Heart left ventricle (tissue), 13 donors: ENCODE measurements at regions not wholly inside any gene's neighbourhood (a gene's known extent, or its start where the extent isn't known, plus 50 kb on each side); places are given as distances from the start of the nearest gene placed in this dataset.

Experiments
- CTCF ChIP-seq, 12 donors: fragments of 200-600 bp; sonication (generic) in 4 of 12; IDR thresholded peaks; one replicate each; pipeline versions ENCODE4 v1.5.0 to v1.8.0; 2018 to 2022; ENCODE audit warnings: antibody characterized with exemption in 12 of 12, mild to moderate bottlenecking in 5 of 12
- POLR2A ChIP-seq, 2 donors: fragments of 450-650 bp; IDR thresholded peaks; one replicate each; pipeline ENCODE4 v1.6.1; 2017; ENCODE audit warnings: antibody characterized with exemption in 2 of 2, mild to moderate bottlenecking in 2 of 2, moderate library complexity in 2 of 2
- donor health status: ischemic (EF 13 %, LVEDD 7.1; RV severe dilation, severe dysfunction).
- donor health status: DM: no; HTN: yes; CAD: no.
- donor health status: DM: no; HTN: no; CAD: no.
- donor health status: ischemic (EF 25% LVEDD 6.9; RV normal size, moderate dysfunction).
- donor health status: ischemic (EF 25% LVEDD 5.7; RV mildly dilated, moderate dysfunction).
- donor health status: ischemic (EF 35%, LVEDD 5.7; RV mildly dilated, moderate dysfunction).
- donor health status: nonischemic (EF 11% LVEDD 7.7; RV severe dilation, severe dysfunction).
- donor health status: DM: yes; HTN: yes; CAD: no.
- donor health status: PGD.
- donor health status: ischemic (EF 29% LVEDD 5.4; RV normal size, mild dysfunction).
- donor health status: nonischemic (EF 23%, LVEDD 6.1; RV moderate dilation, normal function).

- TF ChIP-seq CTCF (IDR thresholded peaks at IDR 0.05): no peak
- TF ChIP-seq POLR2A (IDR thresholded peaks at IDR 0.05): no peak
Observed at GRCh38 chr12:13609894-13610679, 371.3 kb downstream of the GRIN2B start.
